ENCODE measurements at regions not wholly inside any gene's neighbourhood (a gene's known extent, or its start where the extent isn't known, plus 50 kb on each side); places are given as distances from the start of the nearest gene placed in this dataset.

DNA sequence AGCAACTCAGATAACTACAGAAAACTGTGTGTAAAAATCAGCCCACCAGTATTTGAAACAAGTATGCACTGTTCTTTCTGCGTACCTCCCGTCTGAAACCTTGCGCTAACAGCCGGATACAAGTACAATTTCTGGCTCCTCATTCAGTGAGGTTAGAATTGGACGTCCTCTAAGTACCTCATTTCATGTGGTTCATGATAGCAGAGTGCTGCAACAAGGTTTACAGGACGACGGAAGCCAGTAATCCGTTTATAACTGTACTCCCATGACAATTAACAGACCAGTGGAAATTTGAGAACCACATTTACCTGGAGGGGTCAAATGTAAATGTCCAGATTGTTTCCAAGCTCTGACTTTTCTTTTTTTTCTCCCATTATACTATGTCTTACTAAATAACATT, 52.9 kb upstream of the TENM3 start:
- DNase-seq (ENCODE audit: low read depth), result peak; percentile 78
- no peaks in the 10 kb centered on the region for H3K9me3 ChIP-seq (ENCODE audit: insufficient read depth, low read depth, low read length)
- H2AFZ ChIP-seq (ENCODE audit: low read depth, low read length), result no peak overlapping the region
- FAIRE-seq, result no peak
- H3K79me2 ChIP-seq (ENCODE audit: insufficient read depth, low read length), result peaks cover 79% of the 10 kb centered on the region
- peaks cover 41% of the 10 kb centered on the region for H3K4me1 ChIP-seq (ENCODE audit: insufficient read depth, low read length)
- no peaks in the 10 kb centered on the region for H3K36me3 ChIP-seq (ENCODE audit: insufficient read depth, low read length)
- peak overlapping the region; percentile 50 for H3K9ac ChIP-seq (ENCODE audit: low read length)
- Mint-ChIP-seq H3K9me3 (ENCODE audit: unreplicated experiment) (no peaks in the 10 kb centered on the region), H3K36me3 (ENCODE audit: low read depth, unreplicated experiment) (no peaks in the 10 kb centered on the region), H3K27ac (ENCODE audit: unreplicated experiment) (peak overlapping the region; percentile 56), H3K4me1 (ENCODE audit: low read depth, unreplicated experiment) (peaks cover 62% of the 10 kb centered on the region), H3K4me3 (ENCODE audit: unreplicated experiment) (no peak overlapping the region), H3K27me3 (ENCODE audit: low read depth, unreplicated experiment) (no peaks in the 10 kb centered on the region)
- H3K4me3 ChIP-seq (ENCODE audit: insufficient read depth, low read depth, low read length), result no peak overlapping the region
- no peaks in the 10 kb centered on the region for H4K20me1 ChIP-seq (ENCODE audit: insufficient read depth, low read length)
- peak overlapping the region; percentile 76 for H3K27ac ChIP-seq (ENCODE audit: low read depth, low read length)
- H3K4me2 ChIP-seq (ENCODE audit: low read length), result peak overlapping the region; percentile 71
- no peaks in the 10 kb centered on the region for H3K27me3 ChIP-seq (ENCODE audit: insufficient read depth, low read length)
- no peak for TF ChIP-seq EZH2 (IDR thresholded peaks at IDR 0.05; ENCODE audit: insufficient read depth, low read length)
- TF ChIP-seq, protein P1, sequence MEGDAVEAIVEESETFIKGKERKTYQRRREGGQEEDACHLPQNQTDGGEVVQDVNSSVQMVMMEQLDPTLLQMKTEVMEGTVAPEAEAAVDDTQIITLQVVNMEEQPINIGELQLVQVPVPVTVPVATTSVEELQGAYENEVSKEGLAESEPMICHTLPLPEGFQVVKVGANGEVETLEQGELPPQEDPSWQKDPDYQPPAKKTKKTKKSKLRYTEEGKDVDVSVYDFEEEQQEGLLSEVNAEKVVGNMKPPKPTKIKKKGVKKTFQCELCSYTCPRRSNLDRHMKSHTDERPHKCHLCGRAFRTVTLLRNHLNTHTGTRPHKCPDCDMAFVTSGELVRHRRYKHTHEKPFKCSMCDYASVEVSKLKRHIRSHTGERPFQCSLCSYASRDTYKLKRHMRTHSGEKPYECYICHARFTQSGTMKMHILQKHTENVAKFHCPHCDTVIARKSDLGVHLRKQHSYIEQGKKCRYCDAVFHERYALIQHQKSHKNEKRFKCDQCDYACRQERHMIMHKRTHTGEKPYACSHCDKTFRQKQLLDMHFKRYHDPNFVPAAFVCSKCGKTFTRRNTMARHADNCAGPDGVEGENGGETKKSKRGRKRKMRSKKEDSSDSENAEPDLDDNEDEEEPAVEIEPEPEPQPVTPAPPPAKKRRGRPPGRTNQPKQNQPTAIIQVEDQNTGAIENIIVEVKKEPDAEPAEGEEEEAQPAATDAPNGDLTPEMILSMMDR (IDR thresholded peaks at IDR 0.05; ENCODE audit: insufficient read depth, low read depth, low read length), result no peak

DNA sequence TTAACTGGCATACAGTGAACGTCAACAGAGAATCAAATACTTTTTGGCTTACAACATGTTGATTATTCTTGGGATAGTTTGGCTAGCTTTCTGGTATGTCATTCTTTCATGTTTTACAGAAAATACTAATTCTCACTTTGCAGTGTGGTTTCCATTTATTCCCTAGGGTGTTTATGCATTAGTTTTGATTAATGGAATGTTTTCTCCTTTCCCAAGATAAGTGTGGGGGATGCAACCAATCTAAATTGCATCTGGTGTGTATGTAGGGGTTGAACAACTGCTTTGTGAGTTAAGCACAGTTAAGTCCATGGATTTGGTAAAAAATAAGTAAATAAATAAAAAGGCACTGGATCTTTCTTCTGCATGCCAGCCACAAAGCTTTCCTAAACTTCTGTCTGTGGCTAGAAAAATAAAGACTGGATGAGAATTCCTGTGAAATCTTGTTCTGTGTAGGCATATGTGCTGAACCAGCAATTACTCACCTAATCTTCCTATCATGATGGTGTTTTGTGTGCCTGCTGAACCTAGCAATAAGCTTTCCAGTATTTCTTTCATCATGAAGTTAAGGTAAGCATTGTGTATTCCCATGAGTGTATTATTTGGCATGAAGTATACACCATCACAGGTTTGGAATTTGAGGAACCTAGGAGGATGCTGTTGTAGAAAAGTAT, 50.6 kb upstream of the TENM3 start:
- Mint-ChIP-seq H3K9me3 (ENCODE audit: unreplicated experiment) (no peaks in the 10 kb centered on the region), H3K4me3 (ENCODE audit: unreplicated experiment) (no peak overlapping the region), H3K36me3 (ENCODE audit: low read depth, unreplicated experiment) (peaks cover 3% of the 10 kb centered on the region), H3K27me3 (ENCODE audit: low read depth, unreplicated experiment) (no peaks in the 10 kb centered on the region), H3K4me1 (ENCODE audit: low read depth, unreplicated experiment) (peaks cover 57% of the 10 kb centered on the region), H3K27ac (ENCODE audit: unreplicated experiment) (peak overlapping the region; percentile 92)
- no peak overlapping the region for H3K4me3 ChIP-seq (ENCODE audit: insufficient read depth, low read depth, low read length)
- no peak for TF ChIP-seq EZH2 (IDR thresholded peaks at IDR 0.05; ENCODE audit: insufficient read depth, low read length)
- TF ChIP-seq, protein P1 (IDR thresholded peaks at IDR 0.05; ENCODE audit: insufficient read depth, low read depth, low read length), result no peak
- DNase-seq (ENCODE audit: low read depth) (peak; percentile 94), FAIRE-seq (peak; percentile 84)
- no peaks in the 10 kb centered on the region for H3K27me3 ChIP-seq (ENCODE audit: insufficient read depth, low read length)
- H3K36me3 ChIP-seq (ENCODE audit: insufficient read depth, low read length), result no peaks in the 10 kb centered on the region
- H3K9me3 ChIP-seq (ENCODE audit: insufficient read depth, low read depth, low read length), result no peaks in the 10 kb centered on the region
- H3K4me1 ChIP-seq (ENCODE audit: insufficient read depth, low read length), result peaks cover 41% of the 10 kb centered on the region
- H3K79me2 ChIP-seq (ENCODE audit: insufficient read depth, low read length), result peaks cover 83% of the 10 kb centered on the region
- H2AFZ ChIP-seq (ENCODE audit: low read depth, low read length), result no peak overlapping the region
- H3K4me2 ChIP-seq (ENCODE audit: low read length), result peak overlapping the region; percentile 60
- H4K20me1 ChIP-seq (ENCODE audit: insufficient read depth, low read length), result no peaks in the 10 kb centered on the region
- H3K27ac ChIP-seq (ENCODE audit: low read depth, low read length), result peak overlapping the region; percentile 77
- peak overlapping the region; percentile 11 for H3K9ac ChIP-seq (ENCODE audit: low read length)

DNA sequence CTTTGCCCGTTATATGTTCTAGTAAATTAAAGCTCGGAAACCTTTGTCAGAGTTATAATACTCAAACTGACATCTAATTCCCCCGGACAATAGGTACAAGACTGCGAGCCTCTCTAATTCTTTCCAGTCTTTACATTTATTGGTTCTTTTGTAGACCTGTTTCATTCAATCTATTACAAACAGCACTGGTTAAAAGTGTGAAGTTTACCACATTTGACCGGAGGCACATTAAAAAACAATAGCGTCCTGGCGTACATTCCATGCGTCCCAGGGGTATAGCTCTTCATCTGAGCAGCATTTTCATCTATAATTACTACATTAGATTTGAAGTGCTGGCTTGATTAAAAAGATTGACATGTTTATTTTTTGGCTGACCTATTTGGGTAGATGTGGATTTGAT, 49.9 kb upstream of the TENM3 start:
- H3K4me3 ChIP-seq (ENCODE audit: insufficient read depth, low read depth, low read length), result no peak overlapping the region
- H3K9me3 Mint-ChIP-seq (ENCODE audit: unreplicated experiment), result no peaks in the 10 kb centered on the region
- H4K20me1 ChIP-seq (ENCODE audit: insufficient read depth, low read length), result no peaks in the 10 kb centered on the region
- peaks cover 41% of the 10 kb centered on the region for H3K4me1 ChIP-seq (ENCODE audit: insufficient read depth, low read length)
- TF ChIP-seq, protein P1 (IDR thresholded peaks at IDR 0.05; ENCODE audit: insufficient read depth, low read depth, low read length), result no peak
- no peak for TF ChIP-seq EZH2 (IDR thresholded peaks at IDR 0.05; ENCODE audit: insufficient read depth, low read length)
- no peaks in the 10 kb centered on the region for H3K36me3 ChIP-seq (ENCODE audit: insufficient read depth, low read length)
- no peak for DNase-seq (ENCODE audit: low read depth)
- peak overlapping the region; percentile 92 for H3K27ac Mint-ChIP-seq (ENCODE audit: unreplicated experiment)
- peaks cover 4% of the 10 kb centered on the region for H3K36me3 Mint-ChIP-seq (ENCODE audit: low read depth, unreplicated experiment)
- FAIRE-seq, result peak; percentile 49
- H3K27ac ChIP-seq (ENCODE audit: low read depth, low read length), result peak overlapping the region; percentile 77
- no peaks in the 10 kb centered on the region for H3K9me3 ChIP-seq (ENCODE audit: insufficient read depth, low read depth, low read length)
- peak overlapping the region; percentile 60 for H3K4me2 ChIP-seq (ENCODE audit: low read length)
- no peak overlapping the region for H2AFZ ChIP-seq (ENCODE audit: low read depth, low read length)
- H3K79me2 ChIP-seq (ENCODE audit: insufficient read depth, low read length), result peaks cover 79% of the 10 kb centered on the region
- H3K4me3 Mint-ChIP-seq (ENCODE audit: unreplicated experiment), result no peak overlapping the region
- peaks cover 56% of the 10 kb centered on the region for H3K4me1 Mint-ChIP-seq (ENCODE audit: low read depth, unreplicated experiment)
- peak overlapping the region; percentile 42 for H3K9ac ChIP-seq (ENCODE audit: low read length)
- H3K27me3 ChIP-seq (ENCODE audit: insufficient read depth, low read length), result no peaks in the 10 kb centered on the region
- H3K27me3 Mint-ChIP-seq (ENCODE audit: low read depth, unreplicated experiment), result no peaks in the 10 kb centered on the region
